Endothelial cell of umbilical vein (primary cell): ENCODE measurements at regions not wholly inside any gene's neighbourhood (a gene's known extent, or its start where the extent isn't known, plus 50 kb on each side); places are given as distances from the start of the nearest gene placed in this dataset.

Experiments
- BruUV-seq: library from RNA; stranded (reverse); fragments of 400-500 nt; replicated peaks from 2 replicates; lab custom pipeline; 2021; lab: Mats Ljungman, UMichigan
- CTCF ChIA-PET: fragments of 300-600, 350-600 bp; sonication (Branson Sonifier 250); formaldehyde crosslinking; loops from one replicate; lab custom pipeline; 2021; ENCODE audit warnings: antibody characterized with exemption, inconsistent platforms; lab: Charles Lee
- POLR2A ChIA-PET: fragments of 300-600, 350-600 bp; sonication (Branson Sonifier 250); formaldehyde crosslinking; loops from one replicate; lab custom pipeline; 2021; ENCODE audit warnings: antibody characterized with exemption, inconsistent platforms; lab: Charles Lee
- DNase-seq: peaks from one replicate; pipeline ENCODE4 v3.0.0-alpha.2; 2011; ENCODE audit warnings: low read depth, low spot score
- FAIRE-seq: peaks from 2 replicates; lab custom pipeline; 2011; peaks lifted over from hg19 to GRCh38; lab: Jason Lieb, UNC
- H2AFZ ChIP-seq: 2 replicates; pipeline ENCODE4 v1.6.0; 2012; ENCODE audit warnings: low read depth, low read length, control low read depth, inconsistent platforms
- H3K27ac ChIP-seq: 2 replicates; pipeline ENCODE4 v1.5.1; 2011; ENCODE audit warnings: low read depth, mild to moderate bottlenecking, control low read depth, low read length, moderate library complexity; ENCODE audit not compliant: insufficient read depth
- H3K27me3 ChIP-seq, 2 experiments: 2 replicates each; pipeline versions ENCODE4 v1.6.0 to v1.6.1; 2011; ENCODE audit warnings: low read length in 2 of 2, mixed read lengths in 1 of 2; ENCODE audit not compliant: control insufficient read depth in 2 of 2, insufficient read depth in 2 of 2
- H3K36me3 ChIP-seq, 2 experiments: 2 replicates in 1 of 2; 3 replicates in 1 of 2; pipeline ENCODE4 v1.5.1; 2011; ENCODE audit warnings: low read length in 2 of 2, mild to moderate bottlenecking in 1 of 2, moderate library complexity in 1 of 2; ENCODE audit not compliant: control insufficient read depth in 2 of 2, insufficient read depth in 2 of 2; ENCODE audit errors: extremely low read depth in 1 of 2
- H3K4me1 ChIP-seq: 3 replicates; pipeline ENCODE4 v1.5.1; 2011; ENCODE audit warnings: mild to moderate bottlenecking, low read length; ENCODE audit not compliant: control insufficient read depth, insufficient read depth; ENCODE audit errors: extremely low read depth
- H3K4me2 ChIP-seq: 2 replicates; pipeline ENCODE4 v1.6.1; 2011; ENCODE audit warnings: low read length, control low read depth, mixed read lengths; ENCODE audit not compliant: insufficient read depth
- H3K4me3 ChIP-seq, 3 experiments: fragments of 200-600 bp in 1 of 3; sonication (generic), shearing (Covaris generic) in 1 of 3; replicated peaks in 1 of 3; 2 replicates each; pipeline ENCODE4 v1.5.1; 2011 to 2016; ENCODE audit warnings: control low read depth in 3 of 3, low read length in 3 of 3, mild to moderate bottlenecking in 2 of 3, inconsistent platforms in 1 of 3, low read depth in 1 of 3, moderate library complexity in 1 of 3; ENCODE audit not compliant: insufficient read depth in 1 of 3
- H3K79me2 ChIP-seq: 2 replicates; pipeline ENCODE4 v1.6.0; 2012; ENCODE audit warnings: low read length, inconsistent platforms; ENCODE audit not compliant: control insufficient read depth, insufficient read depth
- H3K9ac ChIP-seq: replicated peaks from 2 replicates; pipeline ENCODE3; 2011; ENCODE audit warnings: low read length, control low read depth; ENCODE audit not compliant: insufficient read depth; ENCODE audit errors: extremely low read depth
- H3K9me1 ChIP-seq: replicated peaks from 3 replicates; pipeline ENCODE4 v1.6.0; 2011; ENCODE audit warnings: mild to moderate bottlenecking, low read length; ENCODE audit not compliant: control insufficient read depth, insufficient read depth; ENCODE audit errors: extremely low read depth
- H3K9me3 ChIP-seq: replicated peaks from 2 replicates; pipeline ENCODE4 v1.5.1; 2012; ENCODE audit warnings: low read length, inconsistent platforms; ENCODE audit not compliant: control insufficient read depth, insufficient read depth
- H4K20me1 ChIP-seq: replicated peaks from 2 replicates; pipeline ENCODE3; 2011; ENCODE audit warnings: mild to moderate bottlenecking, low read length; ENCODE audit not compliant: control insufficient read depth, insufficient read depth; ENCODE audit errors: extremely low read depth
- EZH2 ChIP-seq: IDR thresholded peaks from 2 replicates; pipeline ENCODE4 v1.6.1; 2012; ENCODE audit warnings: borderline replicate concordance, low read depth, mild to moderate bottlenecking, moderate library complexity, low read length, inconsistent platforms; ENCODE audit not compliant: severe bottlenecking
- FOS ChIP-seq: IDR thresholded peaks from 2 replicates; pipeline ENCODE4 v1.6.1; 2011; ENCODE audit warnings: mild to moderate bottlenecking, low read length, moderate library complexity, borderline replicate concordance; ENCODE audit not compliant: insufficient read depth
- GATA2 ChIP-seq: IDR thresholded peaks from 2 replicates; pipeline ENCODE4 v1.7.0; 2011; ENCODE audit warnings: low read depth, mild to moderate bottlenecking, moderate library complexity, mixed read lengths, low read length; ENCODE audit not compliant: insufficient read length, insufficient read depth
- JUN ChIP-seq: IDR thresholded peaks from 2 replicates; pipeline ENCODE4 v1.6.1; 2011; ENCODE audit warnings: borderline replicate concordance, low read depth; ENCODE audit not compliant: insufficient read length, insufficient read depth
- MYC ChIP-seq: IDR thresholded peaks from one replicate; pipeline ENCODE4 v1.6.1; 2011; ENCODE audit warnings: mild to moderate bottlenecking, low read depth, low read length
- POLR2A ChIP-seq: IDR thresholded peaks from 2 replicates; pipeline ENCODE4 v1.6.1; 2012; ENCODE audit warnings: low read depth, mild to moderate bottlenecking, control low read depth, low read length
- POLR2AphosphoS5 ChIP-seq: IDR thresholded peaks from 2 replicates; pipeline ENCODE4 v1.6.1; 2012; ENCODE audit warnings: low read depth, mild to moderate bottlenecking, control low read depth, low read length, moderate library complexity; ENCODE audit not compliant: insufficient read depth
- dilution Hi-C: fragments of 300-500 bp; cut with MboI; formaldehyde crosslinking; loops from one replicate; pipeline ENCODE4 v1.15.0; 2019; ENCODE audit warnings: low sequenced_read_pairs; ENCODE audit not compliant: extremely low pct_ligation_motif_present
- intact Hi-C: fragments of 100-400 bp; cut with micrococcal nuclease; formaldehyde crosslinking; loops from one replicate; pipeline ENCODE4 v1.10.0; 2022
- TF ChIP-seq, protein P1 (sequence below), 2 donors: IDR thresholded peaks; 1 replicate in 1 of 2; 2 replicates in 1 of 2; pipeline ENCODE4 v1.5.1; 2011; ENCODE audit warnings: low read length in 2 of 2, mild to moderate bottlenecking in 2 of 2, moderate library complexity in 2 of 2, control low read depth in 1 of 2, inconsistent platforms in 1 of 2, low read depth in 1 of 2; ENCODE audit not compliant: insufficient read depth in 1 of 2; ENCODE audit errors: extremely low read depth in 1 of 2
- TF ChIP-seq, protein P2 (sequence below): IDR thresholded peaks from 2 replicates; pipeline ENCODE4 v1.6.1; 2011; ENCODE audit not compliant: insufficient read depth, insufficient read length

DNA sequence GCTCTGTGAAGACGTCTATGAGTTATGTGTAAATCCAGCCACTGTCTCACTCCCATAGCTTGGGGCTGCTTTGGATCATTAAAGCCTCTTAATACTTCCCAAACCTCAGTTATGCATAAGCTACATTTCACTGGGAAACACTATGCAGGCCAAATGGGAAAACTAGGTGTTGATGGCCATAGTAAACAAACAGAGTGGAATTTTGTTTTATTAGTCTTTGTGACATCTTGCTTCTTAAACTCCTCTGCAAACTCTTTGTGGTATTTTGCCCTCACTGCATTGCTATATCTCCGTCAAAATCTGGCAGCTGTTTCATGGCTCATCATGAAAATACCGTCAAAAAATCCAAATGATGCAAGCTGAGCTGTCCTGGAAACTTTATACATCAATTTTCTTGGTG is 167.2 kb upstream of the HMHB1 start:
- Histone ChIP-seq H3K27me3 (no peaks in the 10 kb centered on the region), H3K27ac (no peak overlapping the region), H2AFZ (no peak overlapping the region), H3K36me3 (no peaks in the 10 kb centered on the region), H3K4me1 (no peaks in the 10 kb centered on the region), H3K4me3 (no peak overlapping the region), H3K9me3 (no peaks in the 10 kb centered on the region), H3K9ac (no peak overlapping the region), H3K79me2 (no peaks in the 10 kb centered on the region), H4K20me1 (no peaks in the 10 kb centered on the region), H3K9me1 (no peaks in the 10 kb centered on the region), H3K4me2 (no peak overlapping the region)
- CTCF ChIA-PET: no interaction called here
- FAIRE-seq (no peak), DNase-seq (no peak)
- POLR2A ChIA-PET: no interaction called here
- BruUV-seq: no TSS peak
- dilution Hi-C loops (no loop called here), intact Hi-C loops (no loop called here)
- TF ChIP-seq, protein P1, sequence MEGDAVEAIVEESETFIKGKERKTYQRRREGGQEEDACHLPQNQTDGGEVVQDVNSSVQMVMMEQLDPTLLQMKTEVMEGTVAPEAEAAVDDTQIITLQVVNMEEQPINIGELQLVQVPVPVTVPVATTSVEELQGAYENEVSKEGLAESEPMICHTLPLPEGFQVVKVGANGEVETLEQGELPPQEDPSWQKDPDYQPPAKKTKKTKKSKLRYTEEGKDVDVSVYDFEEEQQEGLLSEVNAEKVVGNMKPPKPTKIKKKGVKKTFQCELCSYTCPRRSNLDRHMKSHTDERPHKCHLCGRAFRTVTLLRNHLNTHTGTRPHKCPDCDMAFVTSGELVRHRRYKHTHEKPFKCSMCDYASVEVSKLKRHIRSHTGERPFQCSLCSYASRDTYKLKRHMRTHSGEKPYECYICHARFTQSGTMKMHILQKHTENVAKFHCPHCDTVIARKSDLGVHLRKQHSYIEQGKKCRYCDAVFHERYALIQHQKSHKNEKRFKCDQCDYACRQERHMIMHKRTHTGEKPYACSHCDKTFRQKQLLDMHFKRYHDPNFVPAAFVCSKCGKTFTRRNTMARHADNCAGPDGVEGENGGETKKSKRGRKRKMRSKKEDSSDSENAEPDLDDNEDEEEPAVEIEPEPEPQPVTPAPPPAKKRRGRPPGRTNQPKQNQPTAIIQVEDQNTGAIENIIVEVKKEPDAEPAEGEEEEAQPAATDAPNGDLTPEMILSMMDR (IDR thresholded peaks at IDR 0.05; ENCODE audit: extremely low read depth in 1 of 2, insufficient read depth in 1 of 2, low read depth in 1 of 2, low read length in 2 of 2): no peak
- TF ChIP-seq EZH2 (no peak), POLR2AphosphoS5 (no peak), POLR2A (no peak), GATA2 (no peak), MYC (no peak), JUN (no peak), FOS (no peak)
- TF ChIP-seq, protein P2, sequence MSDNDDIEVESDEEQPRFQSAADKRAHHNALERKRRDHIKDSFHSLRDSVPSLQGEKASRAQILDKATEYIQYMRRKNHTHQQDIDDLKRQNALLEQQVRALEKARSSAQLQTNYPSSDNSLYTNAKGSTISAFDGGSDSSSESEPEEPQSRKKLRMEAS: no peak
